ENCODE measurements at regions not wholly inside any gene's neighbourhood (a gene's known extent, or its start where the extent isn't known, plus 50 kb on each side); places are given as distances from the start of the nearest gene placed in this dataset.

DNA sequence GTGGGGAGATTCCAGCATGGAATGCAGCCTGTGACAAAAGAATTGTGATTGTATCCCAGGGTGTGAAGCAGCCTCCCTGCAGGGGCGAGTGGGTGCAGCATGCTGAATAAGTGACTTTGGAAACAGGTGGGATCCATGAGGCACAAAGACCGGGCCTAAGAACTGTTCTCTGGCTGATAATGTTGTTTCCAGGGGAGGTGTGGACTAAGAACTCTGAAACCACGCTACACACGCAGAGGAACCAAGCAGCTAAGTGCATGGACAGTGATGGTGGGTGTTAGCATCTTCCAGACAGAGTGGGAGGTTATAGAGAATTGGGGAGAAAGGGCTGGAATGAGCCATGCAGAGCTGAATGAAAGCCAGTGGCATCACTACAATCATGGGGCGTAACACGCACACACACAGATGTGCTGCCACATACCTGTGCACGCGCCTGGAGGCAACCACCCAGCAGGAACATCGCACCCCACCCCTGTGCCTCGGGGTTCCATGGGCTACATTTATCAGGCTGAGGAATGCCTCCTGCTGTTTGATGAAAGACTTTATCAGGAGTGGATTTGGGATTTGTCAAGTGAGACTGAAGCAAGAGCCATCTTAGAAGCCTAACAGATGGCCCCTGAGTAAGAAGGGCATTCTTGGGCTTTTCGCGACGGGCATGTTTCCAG is 424.5 kb upstream of the SALL3 start:
- Histone ChIP-seq H3K27ac (no peak overlapping the region), H3K4me3 (no peak overlapping the region)
- TF ChIP-seq, protein P1, sequence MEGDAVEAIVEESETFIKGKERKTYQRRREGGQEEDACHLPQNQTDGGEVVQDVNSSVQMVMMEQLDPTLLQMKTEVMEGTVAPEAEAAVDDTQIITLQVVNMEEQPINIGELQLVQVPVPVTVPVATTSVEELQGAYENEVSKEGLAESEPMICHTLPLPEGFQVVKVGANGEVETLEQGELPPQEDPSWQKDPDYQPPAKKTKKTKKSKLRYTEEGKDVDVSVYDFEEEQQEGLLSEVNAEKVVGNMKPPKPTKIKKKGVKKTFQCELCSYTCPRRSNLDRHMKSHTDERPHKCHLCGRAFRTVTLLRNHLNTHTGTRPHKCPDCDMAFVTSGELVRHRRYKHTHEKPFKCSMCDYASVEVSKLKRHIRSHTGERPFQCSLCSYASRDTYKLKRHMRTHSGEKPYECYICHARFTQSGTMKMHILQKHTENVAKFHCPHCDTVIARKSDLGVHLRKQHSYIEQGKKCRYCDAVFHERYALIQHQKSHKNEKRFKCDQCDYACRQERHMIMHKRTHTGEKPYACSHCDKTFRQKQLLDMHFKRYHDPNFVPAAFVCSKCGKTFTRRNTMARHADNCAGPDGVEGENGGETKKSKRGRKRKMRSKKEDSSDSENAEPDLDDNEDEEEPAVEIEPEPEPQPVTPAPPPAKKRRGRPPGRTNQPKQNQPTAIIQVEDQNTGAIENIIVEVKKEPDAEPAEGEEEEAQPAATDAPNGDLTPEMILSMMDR (IDR thresholded peaks at IDR 0.05) = no peak
- no peak for DNase-seq (ENCODE audit: low spot score)

DNA sequence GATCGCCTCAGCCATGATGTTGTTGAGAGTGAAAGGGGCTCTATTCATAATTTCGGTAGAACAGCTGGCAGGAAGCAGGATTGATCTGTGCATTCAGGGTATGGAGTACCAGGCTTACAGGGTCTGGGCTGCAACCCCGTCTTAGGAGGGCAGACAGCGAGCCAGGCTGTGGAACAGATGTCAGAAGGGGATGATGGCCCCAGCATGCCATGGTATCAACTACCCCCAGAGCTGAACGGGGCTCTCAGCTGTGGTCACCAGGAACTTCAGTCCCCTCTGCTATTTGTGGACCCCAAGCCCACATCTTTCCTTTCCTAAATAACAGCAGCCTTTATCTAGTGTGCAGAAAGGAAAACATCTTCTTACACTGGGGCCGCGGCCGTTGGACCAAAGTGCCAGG is 422.2 kb upstream of the SALL3 start:
- TF ChIP-seq, protein P1 (IDR thresholded peaks at IDR 0.05) = no peak
- no peak for DNase-seq (ENCODE audit: low spot score)
- H3K27ac ChIP-seq = no peak overlapping the region
- H3K4me3 ChIP-seq = no peak overlapping the region

DNA sequence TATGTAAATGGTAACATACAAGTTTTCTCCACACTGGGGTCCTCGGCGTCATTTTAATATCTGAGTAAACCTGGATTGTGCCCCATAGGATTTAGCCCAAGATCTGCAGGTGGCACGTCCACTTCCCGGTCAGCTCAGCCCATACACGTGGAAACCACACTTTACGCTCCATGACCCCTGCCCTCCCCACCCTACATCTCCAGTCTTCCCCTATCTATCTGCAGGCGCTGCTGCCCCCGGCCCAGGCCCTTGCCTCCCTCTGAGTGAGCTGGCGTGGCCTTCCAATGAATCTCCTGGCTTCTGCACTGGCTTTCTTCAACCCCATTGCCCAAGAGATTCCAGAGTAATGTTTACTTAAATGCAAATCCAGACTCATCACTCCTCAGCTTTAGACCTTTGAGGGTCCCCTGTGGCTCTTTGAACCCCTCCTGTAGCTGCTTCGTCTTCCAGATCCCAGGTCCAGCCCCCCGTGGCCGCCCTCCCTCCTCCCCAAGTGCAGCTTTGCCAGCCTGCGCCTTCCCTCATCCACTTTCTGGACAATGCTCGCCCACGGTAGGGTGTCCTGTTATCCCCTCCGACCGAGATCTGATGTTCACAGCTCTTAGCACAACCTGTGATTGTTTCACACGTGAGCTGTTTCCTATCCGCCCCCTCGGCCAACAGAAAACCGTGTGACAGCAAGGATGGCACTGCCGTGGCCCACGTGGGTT is 421.4 kb upstream of the SALL3 start:
- Histone ChIP-seq H3K4me3 (no peak overlapping the region), H3K27ac (no peak overlapping the region)
- no peak for DNase-seq (ENCODE audit: low spot score)
- TF ChIP-seq, protein P1 (IDR thresholded peaks at IDR 0.05) = no peak

DNA sequence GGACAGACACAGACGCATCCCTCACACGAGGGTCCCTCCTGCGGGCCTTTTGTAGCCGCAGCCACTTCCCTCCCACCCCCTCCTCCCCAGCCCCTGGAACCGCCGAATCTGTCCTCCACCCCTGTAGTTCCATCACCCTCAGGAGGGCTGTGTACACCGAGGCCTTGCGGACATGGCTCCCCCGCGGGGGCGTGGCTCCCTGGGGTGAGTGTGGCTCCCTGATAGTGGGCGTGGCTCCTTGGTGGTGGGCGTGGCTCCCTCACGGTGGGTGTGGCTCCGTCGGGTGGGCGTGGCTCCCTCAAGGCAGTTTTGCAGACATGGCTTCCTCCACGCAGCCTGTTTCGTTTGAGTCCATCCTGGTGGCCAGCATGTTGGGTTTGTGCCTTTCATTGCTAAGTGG is 420.7 kb upstream of the SALL3 start:
- H3K27ac ChIP-seq = no peak overlapping the region
- H3K4me3 ChIP-seq = no peak overlapping the region
- no peak for DNase-seq (ENCODE audit: low spot score)
- TF ChIP-seq, protein P1 (IDR thresholded peaks at IDR 0.05) = no peak

DNA sequence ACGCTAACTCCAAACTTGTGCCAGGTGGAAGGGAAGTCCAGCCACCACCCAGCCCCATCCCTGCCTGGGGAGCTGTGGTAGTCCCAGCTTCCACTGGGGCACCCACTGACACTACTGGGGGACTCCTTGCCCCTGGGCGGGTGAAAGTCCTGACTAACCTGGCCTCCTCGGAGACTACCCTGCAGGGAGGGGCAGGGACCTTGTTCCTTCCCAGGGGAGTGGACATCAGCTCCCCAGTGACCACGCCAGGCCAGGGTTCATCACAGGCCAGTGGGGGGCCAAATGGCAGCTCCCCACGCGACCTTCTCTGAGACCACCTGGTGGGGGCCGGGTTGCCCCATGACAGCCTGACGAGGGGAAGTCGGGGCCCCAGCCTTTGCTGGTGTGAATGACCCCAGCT is 420.0 kb upstream of the SALL3 start:
- TF ChIP-seq, protein P1 (IDR thresholded peaks at IDR 0.05) = no peak
- DNase-seq (ENCODE audit: low spot score) = no peak
- Histone ChIP-seq H3K4me3 (no peak overlapping the region), H3K27ac (no peak overlapping the region)

DNA sequence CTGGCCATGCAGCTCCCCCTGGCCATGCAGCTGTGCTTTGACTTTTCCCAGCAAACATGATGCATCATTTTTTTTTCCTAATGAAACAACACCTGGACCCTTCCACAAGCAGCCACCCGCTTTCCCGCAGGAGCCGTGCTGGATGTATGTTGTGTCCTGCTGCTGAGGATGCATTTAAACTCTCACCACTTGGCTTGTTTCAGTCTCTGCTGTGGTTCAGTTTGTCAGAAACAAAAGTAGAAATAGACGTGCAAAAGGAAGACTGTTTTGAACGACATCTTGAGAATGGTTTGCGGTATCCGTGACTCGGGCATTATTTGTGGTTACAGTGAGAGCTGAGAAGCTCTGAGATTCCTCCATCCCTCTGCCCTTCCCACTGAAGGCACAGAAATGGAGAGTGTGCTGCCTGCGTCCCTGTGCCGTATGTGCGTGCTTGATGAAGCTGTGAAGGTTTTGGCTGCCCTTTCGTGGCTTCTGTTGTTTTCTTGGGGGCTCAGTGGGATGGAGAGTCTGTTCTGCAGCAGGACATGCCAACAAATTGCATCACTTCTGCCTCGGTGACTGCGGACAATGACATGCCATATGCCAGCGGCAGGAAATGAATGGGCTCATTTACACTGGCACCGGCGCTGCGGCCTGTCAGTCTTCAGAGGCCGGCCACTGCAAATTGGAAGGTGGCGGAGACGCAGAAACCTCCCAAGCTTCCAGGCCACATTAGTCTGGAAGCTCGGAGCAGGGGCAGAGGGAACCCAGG is 417.7 kb upstream of the SALL3 start:
- no peak for DNase-seq (ENCODE audit: low spot score)
- TF ChIP-seq, protein P1 (IDR thresholded peaks at IDR 0.05) = no peak
- no peak overlapping the region for H3K4me3 ChIP-seq
- no peak overlapping the region for H3K27ac ChIP-seq

All from coronary artery (tissue), 2 donors.